MCF 10A (cell line): ENCODE measurements at regions not wholly inside any gene's neighbourhood (a gene's known extent, or its start where the extent isn't known, plus 50 kb on each side); places are given as distances from the start of the nearest gene placed in this dataset.

Experiments used
- BruUV-seq: library from RNA; stranded (reverse); fragments of 400-500 nt; replicated peaks from 2 replicates; lab custom pipeline; 2021; lab: Mats Ljungman, UMichigan
- CTCF ChIA-PET: fragments of 300-600 bp; sonication (Branson Sonifier 250); formaldehyde crosslinking; extraction: SDS; loops from one replicate; lab custom pipeline; 2021; ENCODE audit warnings: antibody characterized with exemption, inconsistent platforms; lab: Yijun Ruan, JAX
- POLR2A ChIA-PET: fragments of 300-600, 350-650 bp; sonication (Branson Sonifier 250); formaldehyde crosslinking; extraction: SDS; loops from one replicate; lab custom pipeline; 2020; ENCODE audit warnings: antibody characterized with exemption, inconsistent platforms; lab: Yijun Ruan, JAX
- DNase-seq: peaks from one replicate; pipeline ENCODE4 v3.0.0-alpha.2; 2018; ENCODE audit not compliant: unreplicated experiment
- H3K27ac Mint-ChIP-seq: one replicate; pipeline ENCODE4 v1.8.0; 2022; ENCODE audit warnings: mild to moderate bottlenecking, low read depth, mixed read lengths; ENCODE audit not compliant: unreplicated experiment
- H3K27me3 Mint-ChIP-seq: one replicate; pipeline ENCODE4 v1.8.0; 2022; ENCODE audit warnings: mixed read lengths; ENCODE audit not compliant: insufficient read depth, unreplicated experiment
- H3K36me3 Mint-ChIP-seq: one replicate; pipeline ENCODE4 v1.8.0; 2022; ENCODE audit warnings: mild to moderate bottlenecking, moderate library complexity, mixed read lengths; ENCODE audit not compliant: insufficient read depth, unreplicated experiment
- H3K4me1 Mint-ChIP-seq: one replicate; pipeline ENCODE4 v1.8.0; 2022; ENCODE audit warnings: mixed read lengths; ENCODE audit not compliant: insufficient read depth, unreplicated experiment
- H3K4me3 Mint-ChIP-seq: one replicate; pipeline ENCODE4 v1.8.0; 2022; ENCODE audit warnings: mild to moderate bottlenecking, moderate library complexity, mixed read lengths; ENCODE audit not compliant: unreplicated experiment
- H3K9me3 Mint-ChIP-seq: one replicate; pipeline ENCODE4 v1.8.0; 2022; ENCODE audit warnings: mixed read lengths; ENCODE audit not compliant: unreplicated experiment
- CTCF ChIP-seq: fragments of 200-600 bp; IDR thresholded peaks from one replicate; pipeline ENCODE4 v1.8.0; 2022; ENCODE audit warnings: antibody characterized with exemption, mild to moderate bottlenecking; ENCODE audit not compliant: unreplicated experiment
- intact Hi-C: fragments of 100-400 bp; cut with micrococcal nuclease; formaldehyde crosslinking; loops from 2 replicates; pipeline ENCODE4 v1.14.1; 2022

GRCh38 chr2:176931588-176932563, 280.7 kb upstream of the HNRNPA3 start:
- ChIA-PET CTCF (interaction anchor here (0.7 kb wide), 1 partner anchor 66 kb away, joined by 3 read pairs; no protein-coding TSS in a partner anchor), POLR2A (interaction anchor here (0.6 to 1.0 kb wide), 3 partner anchors 29 to 1593 kb away, joined by 3 read pairs; no protein-coding TSS in a partner anchor)
- H3K4me3 Mint-ChIP-seq: no peak overlapping the region
- H3K36me3 Mint-ChIP-seq: no peaks in the 10 kb centered on the region
- H3K4me1 Mint-ChIP-seq: peaks cover 10% of the 10 kb centered on the region
- peak overlapping the region; percentile 50 for H3K27ac Mint-ChIP-seq
- intact Hi-C loops: no loop called here
- peak; percentile 66 for DNase-seq
- no TSS peak for BruUV-seq
- H3K9me3 Mint-ChIP-seq: no peaks in the 10 kb centered on the region
- TF ChIP-seq CTCF: peak; percentile 6
- peaks cover 11% of the 10 kb centered on the region for H3K27me3 Mint-ChIP-seq

DNA sequence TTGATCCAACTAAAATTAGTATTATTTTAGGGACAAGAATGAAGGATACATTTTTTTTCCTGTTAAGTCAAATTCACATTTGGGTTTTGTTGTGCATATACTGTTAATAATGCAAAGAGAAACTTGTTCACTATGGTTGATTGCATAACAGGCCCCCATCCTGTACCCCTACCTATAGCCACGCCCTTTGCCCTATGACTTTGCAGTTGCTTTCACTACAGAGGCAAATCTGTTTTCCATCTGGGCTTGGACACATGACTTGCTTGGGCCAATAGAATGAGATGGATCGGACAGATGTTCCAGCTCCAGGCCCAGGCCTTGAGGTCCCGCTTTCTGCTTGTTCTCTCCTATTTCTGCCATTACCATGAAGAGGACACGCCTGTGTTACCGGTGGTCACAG, 278.5 kb upstream of the HNRNPA3 start:
- H3K27me3 Mint-ChIP-seq: peaks cover 33% of the 10 kb centered on the region
- no peaks in the 10 kb centered on the region for H3K36me3 Mint-ChIP-seq
- BruUV-seq: no TSS peak
- H3K4me3 Mint-ChIP-seq: no peak overlapping the region
- no peak for DNase-seq
- peaks cover 8% of the 10 kb centered on the region for H3K9me3 Mint-ChIP-seq
- no peak for TF ChIP-seq CTCF
- no peak overlapping the region for H3K27ac Mint-ChIP-seq
- peaks cover 10% of the 10 kb centered on the region for H3K4me1 Mint-ChIP-seq
- ChIA-PET POLR2A (no interaction called here), CTCF (no interaction called here)
- intact Hi-C loops: no loop called here

GRCh38 chr2:176934869-176935415, 277.7 kb upstream of the HNRNPA3 start:
- intact Hi-C loops: no loop called here
- no peak for TF ChIP-seq CTCF
- no TSS peak for BruUV-seq
- Mint-ChIP-seq H3K27ac (no peak overlapping the region), H3K27me3 (peaks cover 41% of the 10 kb centered on the region), H3K36me3 (no peaks in the 10 kb centered on the region), H3K4me3 (no peak overlapping the region), H3K4me1 (peaks cover 10% of the 10 kb centered on the region), H3K9me3 (peaks cover 8% of the 10 kb centered on the region)
- DNase-seq: no peak
- POLR2A ChIA-PET: no interaction called here
- CTCF ChIA-PET: no interaction called here

DNA sequence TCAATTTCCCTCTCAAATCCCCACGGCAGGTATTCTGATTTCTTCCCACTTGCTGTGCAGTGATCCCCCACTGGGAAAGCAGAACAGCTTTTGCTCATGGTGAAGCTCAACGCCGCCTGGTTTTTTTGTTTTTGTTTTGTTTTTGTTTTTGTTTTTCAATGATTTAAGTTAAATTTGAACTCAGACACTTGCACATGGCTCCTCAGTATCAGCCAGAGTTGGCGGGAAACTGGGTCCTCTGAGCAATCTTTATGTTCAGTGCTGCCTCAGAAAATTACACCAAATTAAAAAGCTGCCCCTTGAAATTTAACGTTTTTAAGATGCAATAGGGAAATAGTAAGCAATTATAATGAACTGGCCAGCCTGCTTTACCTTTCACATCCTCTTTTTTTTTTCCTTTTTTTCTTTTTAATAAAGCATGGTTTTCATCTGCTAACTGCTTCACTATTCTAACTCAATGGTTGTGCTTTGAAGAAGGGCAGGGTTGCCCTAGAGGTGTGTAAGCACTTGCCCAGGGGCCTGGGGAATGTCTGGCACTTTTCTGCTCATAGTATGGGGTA, 277.0 kb upstream of the HNRNPA3 start:
- ChIA-PET CTCF (no interaction called here), POLR2A (no interaction called here)
- no TSS peak for BruUV-seq
- Mint-ChIP-seq H3K4me1 (peaks cover 10% of the 10 kb centered on the region), H3K27me3 (peaks cover 48% of the 10 kb centered on the region), H3K4me3 (no peak overlapping the region), H3K36me3 (no peaks in the 10 kb centered on the region), H3K9me3 (peaks cover 8% of the 10 kb centered on the region), H3K27ac (no peak overlapping the region)
- intact Hi-C loops: no loop called here
- no peak for DNase-seq
- TF ChIP-seq CTCF: no peak
